HepG2 (cell line): ENCODE measurements at regions not wholly inside any gene's neighbourhood (a gene's known extent, or its start where the extent isn't known, plus 50 kb on each side); places are given as distances from the start of the nearest gene placed in this dataset.

Experiments
- ATAC-seq: fragments of 200-7000 bp; cut with Tn5 transposase; 3 replicates; pipeline ENCODE4 v1.9.1; 2020; ENCODE audit warnings: mild to moderate bottlenecking, moderate library complexity
- BruUV-seq: library from RNA; stranded (reverse); fragments of 400-500 nt; replicated peaks from 2 replicates; lab custom pipeline; 2021; lab: Mats Ljungman, UMichigan
- CTCF ChIA-PET: fragments of 300-600 bp; formaldehyde crosslinking; extraction: SDS; loops from one replicate; lab custom pipeline; 2021; ENCODE audit warnings: low total read pairs, inconsistent platforms, low intra/inter-chr PET ratio; lab: Yijun Ruan, JAX
- POLR2A ChIA-PET: fragments of 350-600 bp; sonication (Branson Sonifier 250); formaldehyde crosslinking; loops from one replicate; lab custom pipeline; 2020; ENCODE audit warnings: antibody characterized with exemption, inconsistent platforms; lab: Yijun Ruan, JAX
- DNase-seq: peaks from one replicate; pipeline ENCODE4 v3.0.0-alpha.2; 2015; ENCODE audit warnings: low spot score
- FAIRE-seq: peaks from 3 replicates; lab custom pipeline; 2011; peaks lifted over from hg19 to GRCh38; lab: Jason Lieb, UNC
- H2AFZ ChIP-seq: one replicate; pipeline ENCODE4 v1.6.1; 2011; ENCODE audit warnings: low read length, inconsistent platforms
- H3K27ac ChIP-seq: fragments of 300-600 bp; 3 replicates; pipeline ENCODE4 v1.8.0; 2011; ENCODE audit warnings: mixed run types, mild to moderate bottlenecking, mixed read lengths, low read length, inconsistent platforms; ENCODE audit not compliant: insufficient read depth; ENCODE audit errors: extremely low read length
- H3K27me3 ChIP-seq, 2 experiments: fragments of 200-600 bp in 1 of 2; 2 replicates in 1 of 2; 3 replicates in 1 of 2; pipeline versions ENCODE4 v1.6.0 to v1.8.0; 2011; ENCODE audit warnings: low read length in 2 of 2, mild to moderate bottlenecking in 2 of 2, moderate library complexity in 2 of 2, inconsistent platforms in 1 of 2; ENCODE audit not compliant: insufficient read depth in 2 of 2, control insufficient read depth in 1 of 2
- H3K36me3 ChIP-seq, 2 experiments: fragments of 200-600 bp in 1 of 2; replicated peaks in 1 of 2; 2 replicates in 1 of 2; 3 replicates in 1 of 2; pipeline versions ENCODE4 v1.5.1 to v1.8.0; 2011; ENCODE audit warnings: low read length in 2 of 2, inconsistent platforms in 1 of 2; ENCODE audit not compliant: insufficient read depth in 2 of 2, control insufficient read depth in 1 of 2
- H3K4me1 ChIP-seq: 2 replicates; pipeline ENCODE4 v1.5.1; 2012; ENCODE audit warnings: low read length, inconsistent platforms; ENCODE audit not compliant: insufficient read depth
- H3K4me2 ChIP-seq: 2 replicates; pipeline ENCODE4 v1.6.0; 2011; ENCODE audit warnings: low read depth, low read length, inconsistent platforms
- H3K4me3 ChIP-seq, 3 experiments: fragments of 200-600 bp in 1 of 3; sonication (generic), shearing (Covaris generic) in 1 of 3; replicated peaks in 1 of 3; 2 replicates each; pipeline ENCODE4 v1.5.1; 2011 to 2016; ENCODE audit warnings: low read length in 3 of 3, inconsistent platforms in 2 of 3, low read depth in 2 of 3, mild to moderate bottlenecking in 2 of 3, control low read depth in 1 of 3, mixed read lengths in 1 of 3; ENCODE audit not compliant: insufficient read depth in 1 of 3
- H3K79me2 ChIP-seq: one replicate; pipeline ENCODE4 v1.6.1; 2011; ENCODE audit warnings: low read length, inconsistent platforms; ENCODE audit not compliant: insufficient read depth
- H3K9ac ChIP-seq: 2 replicates; pipeline ENCODE4 v1.6.0; 2011; ENCODE audit warnings: mild to moderate bottlenecking, low read depth, low read length, inconsistent platforms; ENCODE audit not compliant: insufficient read depth
- H3K9me3 ChIP-seq: 2 replicates; pipeline ENCODE4 v1.5.1; 2012; ENCODE audit warnings: mild to moderate bottlenecking, low read length
- H4K20me1 ChIP-seq: 2 replicates; pipeline ENCODE4 v1.6.0; 2011; ENCODE audit warnings: inconsistent platforms, mild to moderate bottlenecking, low read length, moderate library complexity; ENCODE audit not compliant: insufficient read depth
- JUN ChIP-seq: sonication (generic); formaldehyde crosslinking; IDR thresholded peaks from 2 replicates; pipeline ENCODE4 v1.4.0; 2020; ENCODE audit warnings: mild to moderate bottlenecking, missing genetic modification reagents
- ZFX ChIP-seq: sonication (generic); formaldehyde crosslinking; IDR thresholded peaks from 2 replicates; pipeline ENCODE4 v1.4.0; 2020; ENCODE audit warnings: mild to moderate bottlenecking, low read depth, missing genetic modification reagents, moderate library complexity
- ZNF142 ChIP-seq: sonication (generic); formaldehyde crosslinking; IDR thresholded peaks from 2 replicates; pipeline ENCODE4 v1.4.0; 2020; ENCODE audit warnings: missing genetic modification reagents
- ZNF572 ChIP-seq: sonication (generic); formaldehyde crosslinking; IDR thresholded peaks from 2 replicates; pipeline ENCODE4 v1.5.1; 2020; ENCODE audit warnings: mild to moderate bottlenecking, missing genetic modification reagents
- WGBS: methylation state at CpG from one replicate; pipeline ENCODE4 v1.1.6; 2017; ENCODE audit warnings: low lambda C conversion rate; 5-methylcytosine and 5-hydroxymethylcytosine counted together
- in situ Hi-C: cut with HindIII; loops from 2 replicates; pipeline ENCODE4 v1.10.0; 2017; ENCODE audit warnings: low pct_unique_long_range_greater_than_20kb; ENCODE audit not compliant: extremely low pct_ligation_motif_present
- intact Hi-C: fragments of 100-400 bp; cut with micrococcal nuclease; formaldehyde crosslinking; loops from one replicate; pipeline ENCODE4 v1.10.0; 2022; ENCODE audit not compliant: unreplicated experiment

- CTCF ChIA-PET: no interaction called here
- Histone ChIP-seq H2AFZ (no peak overlapping the region), H3K36me3 (no peaks in the 10 kb centered on the region), H3K9me3 (no peaks in the 10 kb centered on the region), H3K27ac (no peak overlapping the region), H3K79me2 (no peaks in the 10 kb centered on the region), H3K4me2 (no peak overlapping the region), H3K4me1 (no peaks in the 10 kb centered on the region), H3K4me3 (no peak overlapping the region), H3K9ac (no peak overlapping the region), H3K27me3 (no peaks in the 10 kb centered on the region), H4K20me1 (no peaks in the 10 kb centered on the region)
- 3% methylated on average over 3 of the region's 3 CpGs for WGBS
- FAIRE-seq: no peak
- POLR2A ChIA-PET: no interaction called here
- no peak for DNase-seq
- TF ChIP-seq JUN (no peak), ZNF572 (CRISPR knock-in tag) (no peak), ZFX (no peak), ZNF142 (CRISPR knock-in tag) (no peak)
- in situ Hi-C loops (no loop called here), intact Hi-C loops (no loop called here)
- no TSS peak for BruUV-seq
- no peak for ATAC-seq
Observed at GRCh38 chr3:18968120-18968519, 180.2 kb upstream of the KCNH8 start.
